ENCODE measurements at regions not wholly inside any gene's neighbourhood (a gene's known extent, or its start where the extent isn't known, plus 50 kb on each side); places are given as distances from the start of the nearest gene placed in this dataset.

DNA sequence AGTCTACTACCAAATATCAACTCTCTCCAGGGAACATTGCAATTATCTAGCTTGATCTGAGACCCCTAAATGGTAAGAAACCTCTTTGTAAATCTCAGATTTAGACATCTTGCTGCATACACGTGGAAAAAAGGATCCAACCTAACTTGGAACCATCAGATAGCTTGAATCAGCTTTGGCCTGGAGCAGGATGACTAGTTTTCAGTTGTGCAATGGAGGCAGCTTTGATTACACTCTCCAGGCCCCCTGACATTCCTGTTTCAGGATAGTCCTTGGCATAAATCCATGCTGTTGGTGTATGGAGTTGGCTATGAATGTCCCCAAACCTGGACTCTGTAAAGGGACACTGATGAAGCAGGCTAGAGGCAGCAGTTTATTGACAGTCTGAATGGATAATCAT lies 1061.9 kb upstream of the TENM3 start:
- DNase-seq (ENCODE audit: low read depth) = no peak

DNA sequence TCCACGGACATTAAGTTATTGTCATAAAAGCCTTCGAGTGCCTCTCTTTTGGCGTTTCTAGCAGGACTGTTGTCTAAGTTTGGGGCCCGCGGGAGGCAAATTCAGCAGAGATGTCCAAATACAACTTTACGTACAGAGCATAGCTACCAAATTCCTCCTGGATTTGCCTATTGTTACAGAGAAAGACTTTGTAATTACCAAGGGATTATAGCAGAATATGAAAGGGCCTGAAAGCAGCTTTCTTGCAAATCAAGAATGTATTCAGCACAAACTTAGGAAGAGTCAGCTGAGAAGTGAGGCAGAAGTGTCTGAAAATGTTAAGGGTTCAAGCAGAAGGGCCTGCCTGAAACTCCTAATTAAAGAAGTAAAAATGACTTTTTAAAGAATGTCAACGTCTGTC lies 1053.5 kb upstream of the TENM3 start:
- DNase-seq (ENCODE audit: low read depth) = no peak

DNA sequence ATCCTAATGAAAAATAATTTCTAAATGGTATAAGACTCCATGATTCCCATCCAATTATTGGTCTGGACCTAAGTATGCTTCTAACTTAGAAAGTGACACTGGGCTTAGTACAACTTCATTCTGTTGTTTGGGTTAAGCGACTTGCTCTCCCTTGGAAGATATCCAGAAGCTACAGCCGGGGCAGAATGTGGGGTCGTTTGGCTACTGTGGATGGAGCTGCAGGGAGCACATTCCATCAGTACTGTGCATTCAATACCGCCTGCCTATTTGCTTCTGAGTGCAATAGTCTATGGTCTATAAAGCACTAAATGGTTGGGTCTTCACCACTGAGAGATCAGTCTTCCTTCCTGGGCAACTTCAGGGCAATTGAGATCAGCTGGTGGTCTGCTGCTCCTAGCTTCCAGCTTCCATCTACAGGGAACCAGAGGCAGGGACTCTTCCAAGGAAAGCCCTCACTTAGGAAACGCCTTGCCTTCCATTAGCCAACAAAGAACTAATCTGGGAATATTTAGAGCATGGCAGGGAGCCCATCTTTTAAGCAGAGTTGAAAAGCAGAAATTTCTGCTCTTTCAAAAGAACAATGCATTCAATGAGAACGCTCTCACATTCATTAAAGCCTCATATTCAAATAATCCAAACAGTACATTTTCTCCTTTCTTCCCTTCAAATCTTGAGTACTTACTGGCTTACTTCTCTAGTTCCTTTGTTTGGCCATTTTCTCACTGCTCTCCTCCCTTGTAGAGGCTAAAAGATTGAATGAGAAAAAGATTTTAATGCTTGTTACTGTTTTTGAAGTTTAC lies 1049.9 kb upstream of the TENM3 start:
- DNase-seq (ENCODE audit: low read depth) = no peak

- DNase-seq (ENCODE audit: low read depth) = no peak
These were observed 1049.1 kb upstream of the TENM3 start for GRCh38 chr4:181194096-181194495.

DNA sequence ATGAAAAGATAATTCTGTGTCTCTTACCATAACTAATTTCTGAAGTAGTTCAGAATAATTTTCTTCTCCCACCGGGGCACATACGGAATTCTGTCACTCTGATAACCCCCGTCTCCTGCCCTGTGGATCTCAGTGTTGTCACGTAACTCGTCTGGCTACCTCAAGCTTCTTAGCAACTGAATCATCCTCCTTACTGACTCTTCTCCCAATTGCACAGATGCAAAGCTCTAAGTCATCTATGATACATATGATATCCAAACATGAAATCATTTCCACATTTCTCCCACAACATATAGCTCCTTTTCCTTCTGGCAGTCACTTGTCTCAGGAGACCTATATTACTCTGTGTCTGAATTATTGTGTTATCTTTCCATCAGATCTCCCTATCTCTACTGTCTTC lies 1043.1 kb upstream of the TENM3 start:
- no peak for DNase-seq (ENCODE audit: low read depth)

- DNase-seq (ENCODE audit: low read depth) = no peak
These were observed 1041.0 kb upstream of the TENM3 start for GRCh38 chr4:181202240-181202639.

GRCh38 chr4:181204109-181204508 lies 1039.1 kb upstream of the TENM3 start:
- DNase-seq (ENCODE audit: low read depth) = no peak

GRCh38 chr4:181213551-181213950 lies 1029.7 kb upstream of the TENM3 start:
- no peak for DNase-seq (ENCODE audit: low read depth)

GRCh38 chr4:181216501-181216900 lies 1026.7 kb upstream of the TENM3 start:
- DNase-seq (ENCODE audit: low read depth) = no peak

DNA sequence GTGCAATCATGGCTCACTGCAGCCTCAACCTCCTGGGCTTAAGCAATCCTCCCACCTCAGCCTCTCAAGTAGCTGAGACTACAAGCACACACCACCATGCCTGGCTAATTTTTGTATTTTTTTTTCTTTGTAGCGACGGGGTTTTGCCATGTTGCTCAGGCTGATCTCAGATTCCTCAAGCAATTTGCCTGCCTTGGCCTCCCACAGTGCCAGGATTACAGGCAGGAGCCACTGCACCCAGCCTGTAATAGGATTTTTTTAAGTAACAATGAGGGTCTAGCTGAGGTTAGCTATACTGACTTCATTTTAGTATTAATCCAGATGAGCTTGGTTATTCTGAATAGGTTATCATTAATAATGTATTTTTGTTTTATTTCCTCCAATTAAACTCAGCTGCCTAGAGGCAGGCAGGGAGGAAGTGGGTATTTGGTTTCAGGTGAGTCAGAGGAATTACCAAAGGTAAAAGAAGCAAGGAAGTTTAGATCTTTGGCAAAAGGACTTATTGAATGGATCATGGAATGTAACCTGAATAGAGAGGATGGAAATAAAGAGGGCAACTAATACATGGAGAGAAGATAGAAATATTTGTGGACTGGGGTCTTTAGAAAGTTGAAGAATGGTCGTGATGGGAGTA lies 1023.3 kb upstream of the TENM3 start:
- no peak for DNase-seq (ENCODE audit: low read depth)

GRCh38 chr4:181224852-181225251 lies 1018.4 kb upstream of the TENM3 start:
- no peak for DNase-seq (ENCODE audit: low read depth)

- DNase-seq (ENCODE audit: low read depth) = no peak
These were observed 1017.5 kb upstream of the TENM3 start for GRCh38 chr4:181225616-181226261.

GRCh38 chr4:181234951-181235680 lies 1008.1 kb upstream of the TENM3 start:
- no peak for DNase-seq (ENCODE audit: low read depth)

DNA sequence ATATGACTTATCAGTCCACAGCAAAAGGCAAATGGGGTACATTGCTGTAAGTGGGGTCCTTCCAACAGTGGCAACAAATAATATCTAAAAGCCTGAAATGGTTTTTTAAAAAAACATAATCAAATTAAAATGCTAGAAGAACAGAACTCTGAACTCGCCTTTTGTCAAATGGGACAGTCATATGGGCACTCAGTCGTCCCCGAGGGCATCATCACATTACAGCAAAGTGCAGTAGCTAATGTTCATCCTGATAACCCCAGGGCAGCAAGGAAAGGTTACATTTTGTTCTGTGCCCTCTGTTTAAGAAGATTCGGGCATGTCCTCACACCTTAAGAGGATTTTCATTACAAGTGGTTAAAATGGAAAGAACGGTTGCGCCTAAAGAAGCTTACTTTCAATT lies 997.9 kb upstream of the TENM3 start:
- no peak for DNase-seq (ENCODE audit: low read depth)

- no peak for DNase-seq (ENCODE audit: low read depth)
These were observed 994.2 kb upstream of the TENM3 start for GRCh38 chr4:181249031-181249430.

DNA sequence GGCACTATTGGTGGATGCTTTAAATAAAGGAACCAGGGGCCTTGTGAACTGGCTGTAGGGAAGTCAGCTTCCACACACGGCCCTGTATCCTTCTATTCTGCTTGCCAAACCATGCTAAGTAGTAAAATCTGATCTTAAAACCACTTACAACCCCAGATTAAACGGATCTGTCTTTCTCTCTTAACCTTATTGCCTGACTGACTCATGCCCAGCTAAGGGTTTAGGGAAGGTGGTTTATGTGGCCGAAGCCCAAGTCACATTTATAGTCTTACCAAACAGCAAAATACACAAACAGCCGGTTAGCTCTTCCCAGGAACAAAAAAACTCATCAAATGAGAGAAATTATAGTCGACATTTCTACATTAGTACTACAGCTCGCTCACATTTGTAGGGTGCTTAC lies 988.4 kb upstream of the TENM3 start:
- no peak for DNase-seq (ENCODE audit: low read depth)

GRCh38 chr4:181258569-181258968 lies 984.6 kb upstream of the TENM3 start:
- no peak for DNase-seq (ENCODE audit: low read depth)

DNA sequence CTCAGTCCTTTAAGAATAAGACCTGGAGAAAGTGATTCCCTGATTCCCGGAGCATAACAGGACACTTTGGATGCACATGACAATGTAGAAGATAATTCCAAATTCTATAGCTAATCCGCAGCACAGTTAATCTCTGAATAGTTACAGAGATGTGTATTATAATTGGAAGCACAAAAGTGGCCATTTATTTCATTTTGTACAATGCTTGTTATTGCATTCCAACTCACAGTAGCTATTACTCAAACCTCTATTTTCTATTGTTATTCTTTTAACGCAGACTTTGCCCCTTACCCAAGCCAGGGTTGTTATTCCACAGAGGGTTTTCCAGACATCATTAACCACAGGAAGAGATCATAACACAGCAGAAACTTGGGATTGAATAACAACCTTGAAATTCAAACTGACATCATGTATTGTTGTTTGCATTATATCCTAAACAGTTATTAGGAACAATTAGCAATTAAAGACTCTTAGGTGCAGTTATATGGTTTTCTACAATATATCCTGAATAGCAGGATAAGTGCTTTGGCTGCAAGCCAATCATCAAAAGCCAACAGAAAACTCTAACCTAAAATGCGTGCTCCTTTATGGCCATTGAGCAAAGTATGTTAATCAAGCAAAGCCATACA lies 984.0 kb upstream of the TENM3 start:
- no peak for DNase-seq (ENCODE audit: low read depth)

GRCh38 chr4:181261279-181261678 lies 981.9 kb upstream of the TENM3 start:
- no peak for DNase-seq (ENCODE audit: low read depth)

- DNase-seq (ENCODE audit: low read depth) = no peak
These were observed 978.3 kb upstream of the TENM3 start for GRCh38 chr4:181264893-181265292.

DNA sequence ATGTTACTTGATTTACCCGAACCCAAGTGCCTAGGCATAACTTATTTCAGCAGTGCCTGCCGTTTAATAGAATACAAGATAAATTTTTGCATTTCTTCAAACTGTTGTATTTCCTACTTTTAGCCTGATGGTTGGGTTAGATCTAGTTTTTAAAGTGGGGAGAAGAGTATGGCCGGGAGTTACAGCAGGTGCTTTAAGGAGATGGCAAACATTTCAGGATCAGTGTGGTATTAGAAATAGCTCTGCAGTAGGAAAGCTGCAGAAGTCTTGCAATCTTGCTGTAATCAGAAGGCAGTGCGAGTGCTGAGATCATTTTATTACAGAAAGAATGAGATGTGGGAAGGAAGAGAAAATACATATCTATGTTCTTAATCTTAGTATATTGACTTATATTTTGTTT lies 977.8 kb upstream of the TENM3 start:
- no peak for DNase-seq (ENCODE audit: low read depth)

DNA sequence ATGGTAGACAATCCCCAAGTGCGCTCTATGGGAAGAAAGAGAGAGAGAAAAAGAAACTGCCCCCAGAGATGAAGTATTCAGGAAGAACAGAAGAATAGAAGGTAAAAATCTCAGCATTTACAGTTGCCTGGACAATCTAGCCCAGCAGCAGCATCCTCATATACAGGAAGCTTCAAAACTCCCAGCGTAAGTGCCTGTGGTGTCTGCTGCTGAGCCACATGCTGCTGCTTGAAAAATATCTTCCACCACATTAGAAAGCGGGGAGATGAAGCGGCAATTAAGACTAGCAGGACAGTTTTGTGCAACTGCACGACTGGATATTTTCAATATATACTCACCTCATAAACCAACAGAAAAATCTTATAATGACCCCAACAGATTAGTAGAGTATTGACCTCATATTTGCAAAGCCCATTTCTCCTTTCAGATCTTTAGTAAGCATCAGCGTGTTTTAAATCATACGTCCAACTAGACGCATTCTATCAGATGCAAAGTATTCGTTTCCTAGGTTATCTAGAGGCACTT lies 972.0 kb upstream of the TENM3 start:
- DNase-seq (ENCODE audit: low read depth) = no peak

All from activated T-helper 1 cell treated with Interleukin-2 at 50 U/mL for 16 hours (primary cell).